ENCODE measurements at regions not wholly inside any gene's neighbourhood (a gene's known extent, or its start where the extent isn't known, plus 50 kb on each side); places are given as distances from the start of the nearest gene placed in this dataset.
"Not testable (repeated sequence)": the region's sequence is repeated elsewhere in the genome, so short reads cannot be mapped to it uniquely, and the experiment has no call there.

DNA sequence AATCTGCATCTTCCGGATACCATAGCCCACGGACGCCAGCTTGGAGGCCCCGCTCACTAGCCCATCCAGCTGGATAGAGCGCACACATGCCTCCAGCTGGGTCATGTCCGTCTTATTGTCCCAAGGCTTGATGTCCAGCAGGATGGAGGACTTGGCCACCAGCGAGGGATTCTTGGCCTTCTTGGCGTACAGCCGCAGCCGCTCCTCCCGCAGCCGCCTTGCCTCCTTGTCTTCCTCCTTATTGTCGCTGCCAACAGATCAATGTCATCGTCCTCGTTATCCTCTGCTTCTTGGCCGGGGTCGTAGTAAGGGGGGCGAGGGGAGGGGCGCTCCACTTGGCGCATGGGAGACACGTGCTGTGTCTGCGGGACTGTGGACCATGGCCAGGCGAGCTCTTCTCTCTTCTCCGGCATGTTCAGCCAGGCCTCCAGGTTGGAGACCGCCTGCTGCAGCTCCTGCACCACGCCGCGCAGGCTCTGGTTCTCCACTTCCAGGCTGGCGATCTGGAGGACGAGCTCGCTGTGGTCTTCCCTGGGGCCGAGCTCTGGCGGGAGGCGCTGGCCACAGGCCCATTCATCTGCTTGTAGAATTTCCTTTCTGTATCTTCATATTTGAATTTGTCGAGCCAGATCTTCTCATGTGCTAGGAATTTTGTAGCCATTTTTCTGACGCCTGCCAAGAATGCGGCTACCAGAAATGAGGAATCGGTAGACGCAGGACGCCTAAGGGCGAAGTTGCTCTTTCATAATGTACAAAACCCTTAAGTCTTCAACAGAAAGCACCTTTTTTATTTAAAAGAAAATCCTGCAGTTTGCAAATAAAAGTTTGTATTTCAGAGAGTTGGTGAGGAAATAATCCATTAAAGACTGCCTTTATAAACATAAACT, 60.1 kb upstream of the PTPRK start:
- DNase-seq: no peak

DNA sequence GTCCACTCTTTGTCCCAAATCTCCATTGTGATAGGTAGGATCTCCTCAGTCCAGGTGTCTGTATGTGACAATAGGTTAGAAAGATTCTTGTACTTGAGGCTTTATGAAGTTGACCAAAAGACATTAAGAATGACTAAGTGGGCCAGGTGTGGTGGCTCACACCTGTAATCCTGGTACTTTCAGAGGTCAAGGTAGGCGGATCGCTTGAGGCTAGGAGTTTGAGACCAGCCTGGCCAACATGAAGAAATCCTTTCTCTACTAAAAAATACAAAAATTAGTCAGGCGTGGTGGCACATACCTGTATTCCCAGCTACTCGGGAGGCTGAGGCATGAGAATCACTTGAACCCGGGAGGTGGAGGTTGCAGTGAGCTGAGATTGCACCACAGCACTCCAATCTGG, 54.9 kb upstream of the PTPRK start:
- DNase-seq: not testable (repeated sequence)

DNA sequence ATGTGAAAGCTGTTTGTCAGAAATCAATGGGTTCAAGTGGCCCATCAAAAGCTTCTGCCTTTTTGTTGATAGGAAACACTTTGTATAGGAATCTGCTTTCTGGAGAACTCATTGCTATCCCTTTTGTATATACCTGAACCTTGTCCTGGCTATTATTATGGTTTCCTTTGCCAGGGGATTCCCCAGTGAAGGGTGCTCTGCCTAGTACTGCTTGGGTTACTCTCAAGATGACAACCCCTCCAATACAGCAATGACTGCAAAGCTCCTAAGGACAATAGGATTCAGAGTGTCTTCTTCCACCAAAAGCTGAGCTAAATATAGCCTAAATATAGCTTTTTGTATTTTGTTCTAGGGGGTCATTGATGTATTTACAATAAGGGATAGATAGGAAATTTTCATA, 54.0 kb upstream of the PTPRK start:
- DNase-seq: no peak

DNA sequence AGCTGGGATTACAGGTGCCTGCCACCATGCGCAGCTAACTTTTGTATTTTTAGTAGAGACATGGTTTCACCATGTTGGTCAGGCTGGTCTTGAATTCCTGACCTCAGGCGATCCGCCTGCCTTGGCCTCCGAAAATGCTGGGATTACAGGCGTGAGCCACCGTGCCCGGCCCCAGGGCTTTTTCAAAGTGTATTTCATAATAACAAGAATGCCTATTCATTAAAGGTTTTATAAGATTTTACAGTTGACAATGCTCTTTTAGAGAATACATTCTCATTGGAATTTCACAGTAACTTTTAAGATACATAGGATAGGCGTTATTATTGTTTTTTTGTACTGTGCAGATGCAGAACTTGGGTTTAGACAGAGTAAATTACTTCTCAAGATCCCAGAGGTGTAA, 52.6 kb upstream of the PTPRK start:
- no peak for DNase-seq

DNA sequence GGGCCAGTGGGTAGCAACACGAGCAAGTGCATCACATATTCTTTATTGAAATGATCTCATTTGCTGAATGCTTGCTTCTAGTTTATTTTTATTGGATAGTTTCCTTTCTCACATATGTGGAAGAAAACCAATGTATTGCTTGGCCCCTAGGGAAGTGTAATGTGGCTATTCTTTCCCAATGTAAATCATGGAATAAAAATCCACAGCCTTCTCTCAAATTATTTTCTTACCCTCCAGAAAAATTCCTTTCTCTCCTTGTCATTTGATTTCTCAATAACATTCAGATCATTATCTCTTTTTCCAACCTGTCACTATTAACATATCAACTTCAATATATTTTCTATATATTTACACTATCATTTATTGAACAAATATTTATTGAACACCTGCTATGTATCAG, 51.9 kb upstream of the PTPRK start:
- no peak for DNase-seq

DNA sequence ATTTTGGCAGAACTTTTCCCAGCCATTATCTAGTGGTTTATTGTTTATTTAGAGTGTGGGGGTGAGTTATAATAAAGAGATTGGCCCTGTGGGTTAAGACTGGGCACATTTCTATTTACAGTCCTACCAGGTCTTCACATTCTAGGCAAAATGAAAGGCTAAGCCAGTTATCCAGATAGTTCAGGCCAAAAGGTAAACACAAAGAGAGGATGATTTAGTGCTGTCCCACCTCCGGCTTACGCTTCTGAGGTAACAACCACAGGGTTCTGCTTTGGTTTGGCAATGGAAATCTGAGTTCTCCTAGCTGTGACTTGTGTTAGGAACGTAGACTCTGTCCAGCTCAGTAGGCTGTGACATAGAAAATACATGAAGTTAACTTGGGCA, 50.3 kb upstream of the PTPRK start:
- no peak for DNase-seq

DNA sequence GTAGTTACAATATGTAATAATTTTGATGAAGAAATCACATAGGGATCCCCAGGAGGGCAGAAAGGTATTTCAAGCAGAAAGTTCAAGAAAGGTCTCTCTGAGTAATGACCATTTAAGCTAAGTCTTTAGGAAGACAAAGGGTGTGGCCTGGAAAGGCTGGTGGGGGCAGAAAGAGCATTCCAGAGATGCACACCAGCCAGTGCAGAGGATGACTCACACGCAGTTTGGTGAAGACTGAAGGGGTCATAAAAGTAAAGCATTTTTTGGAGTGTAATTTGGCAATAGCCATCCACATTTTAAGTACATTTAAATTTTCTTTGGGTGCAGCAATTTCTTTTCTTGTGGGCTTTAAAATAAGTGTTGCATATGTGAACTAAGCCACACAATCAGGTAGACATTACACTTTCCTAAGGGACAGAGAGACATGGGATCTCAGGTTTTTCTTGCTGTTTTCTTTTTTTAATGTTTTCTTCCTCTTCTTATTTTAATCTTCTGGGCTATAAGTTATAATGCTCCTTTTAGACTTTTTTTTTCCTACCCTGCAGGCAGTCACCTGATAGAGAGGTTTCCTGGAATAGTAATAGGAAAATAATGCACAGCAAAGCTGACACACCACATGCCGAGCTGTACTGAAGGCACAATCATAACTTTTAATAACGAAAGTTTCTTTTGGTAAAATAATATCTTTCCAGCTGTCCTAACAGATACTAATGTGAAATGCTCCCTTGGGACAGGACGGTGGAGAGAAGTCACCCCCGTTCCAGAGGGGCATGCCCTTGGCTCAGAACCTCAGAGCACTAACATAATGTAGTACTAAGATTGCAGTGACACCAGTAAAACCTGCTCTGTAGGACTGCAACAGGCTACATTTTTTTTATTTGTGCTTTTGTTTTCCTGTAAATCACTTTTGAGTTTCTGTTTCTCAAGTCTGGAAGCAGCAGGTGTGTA, 49.6 kb upstream of the PTPRK start:
- no peak for DNase-seq

All from NCI-H187 treated with DMSO at 0.1 percent for 48 hours (cell line).